Astrocyte (in vitro differentiated cells and primary cell): ENCODE measurements at regions not wholly inside any gene's neighbourhood (a gene's known extent, or its start where the extent isn't known, plus 50 kb on each side); places are given as distances from the start of the nearest gene placed in this dataset.

Experiments
- CTCF ChIP-seq: IDR thresholded peaks from 2 replicates; pipeline ENCODE4 v1.5.1; 2011; ENCODE audit warnings: low read depth, mild to moderate bottlenecking, inconsistent platforms, low read length, moderate library complexity; ENCODE audit not compliant: insufficient read depth
- EZH2 ChIP-seq: IDR thresholded peaks from 2 replicates; pipeline ENCODE4 v1.6.1; 2012; ENCODE audit warnings: mild to moderate bottlenecking, low read length, inconsistent platforms; ENCODE audit not compliant: insufficient read depth

GRCh38 chr19:27709496-27709895 lies 1503.5 kb downstream of the UQCRFS1 start:
- TF ChIP-seq CTCF (no peak), EZH2 (no peak)
